Activated T-cell treated with anti-CD3 and anti-CD28 coated beads, Interleukin-2, amount 50 U/mL, for 48 hours (primary cell): ENCODE measurements at regions not wholly inside any gene's neighbourhood (a gene's known extent, or its start where the extent isn't known, plus 50 kb on each side); places are given as distances from the start of the nearest gene placed in this dataset.
"Not testable (repeated sequence)": the region's sequence is repeated elsewhere in the genome, so short reads cannot be mapped to it uniquely, and the experiment has no call there.

ENCODE experiments used
- DNase-seq, 2 experiments: peaks; one replicate each; pipeline ENCODE4 v3.0.0-alpha.2; 2020

GRCh38 chr2:52510432-52510831, 1257.2 kb upstream of the CHAC2 start:
- DNase-seq = no peak

GRCh38 chr2:52502476-52502860, 1265.1 kb upstream of the CHAC2 start:
- no peak for DNase-seq

GRCh38 chr2:52501715-52502475, 1265.7 kb upstream of the CHAC2 start:
- DNase-seq = no peak

GRCh38 chr2:52500561-52500960, 1267.0 kb upstream of the CHAC2 start:
- DNase-seq = no peak

- DNase-seq = no peak
Measured at GRCh38 chr2:52498077-52498750, 1269.4 kb upstream of the CHAC2 start.

GRCh38 chr2:52495816-52496215, 1271.8 kb upstream of the CHAC2 start:
- DNase-seq = no peak

- DNase-seq = no peak
Measured at GRCh38 chr2:52477166-52477565, 1290.4 kb upstream of the CHAC2 start.

GRCh38 chr2:52475590-52475989, 1292.0 kb upstream of the CHAC2 start:
- no peak for DNase-seq

- DNase-seq = no peak
Measured at GRCh38 chr2:52474091-52474490, 1293.5 kb upstream of the CHAC2 start.

- DNase-seq = no peak
Measured at GRCh38 chr2:52473526-52473925, 1294.1 kb upstream of the CHAC2 start.

- DNase-seq = not testable (repeated sequence)
Measured at GRCh38 chr2:52470457-52470856, 1297.1 kb upstream of the CHAC2 start.

- no peak for DNase-seq
Measured at GRCh38 chr2:52467189-52467588, 1300.4 kb upstream of the CHAC2 start.

- no peak for DNase-seq
Measured at GRCh38 chr2:52465287-52465686, 1302.3 kb upstream of the CHAC2 start.

GRCh38 chr2:52463457-52463856, 1304.1 kb upstream of the CHAC2 start:
- DNase-seq = no peak

- no peak for DNase-seq
Measured at GRCh38 chr2:52456561-52457377, 1310.8 kb upstream of the CHAC2 start.

- no peak for DNase-seq
Measured at GRCh38 chr2:52454962-52455361, 1312.6 kb upstream of the CHAC2 start.

GRCh38 chr2:52452201-52452600, 1315.4 kb upstream of the CHAC2 start:
- DNase-seq = no peak

GRCh38 chr2:52445686-52446085, 1321.9 kb upstream of the CHAC2 start:
- DNase-seq = no peak

GRCh38 chr2:52431352-52431760, 1336.2 kb upstream of the CHAC2 start:
- DNase-seq = no peak

GRCh38 chr2:52429740-52430139, 1337.9 kb upstream of the CHAC2 start:
- no peak for DNase-seq

GRCh38 chr2:52429171-52429570, 1338.4 kb upstream of the CHAC2 start:
- no peak for DNase-seq

- DNase-seq = no peak
Measured at GRCh38 chr2:52428224-52428623, 1339.4 kb upstream of the CHAC2 start.

GRCh38 chr2:52423655-52424054, 1343.9 kb upstream of the CHAC2 start:
- DNase-seq = no peak

- DNase-seq = no peak
Measured at GRCh38 chr2:52423111-52423510, 1344.5 kb upstream of the CHAC2 start.
